Neural progenitor cell (in vitro differentiated cells): ENCODE measurements at regions not wholly inside any gene's neighbourhood (a gene's known extent, or its start where the extent isn't known, plus 50 kb on each side); places are given as distances from the start of the nearest gene placed in this dataset.

Source experiments
- DNase-seq: peaks from one replicate; pipeline ENCODE4 v3.0.0-alpha.2; 2016; ENCODE audit warnings: low spot score
- H2AFZ ChIP-seq: fragments of 200-600 bp; sonication (generic); replicated peaks from 2 replicates; pipeline ENCODE4 v1.6.1; 2016; ENCODE audit warnings: antibody characterized with exemption
- H3F3A ChIP-seq: fragments of 200-600 bp; sonication (generic); 2 replicates; pipeline ENCODE4 v1.6.1; 2016; ENCODE audit warnings: antibody characterized with exemption, low read depth
- H3K27ac ChIP-seq: fragments of 200-600 bp; sonication (generic); 2 replicates; pipeline ENCODE4 v1.5.1; 2016; ENCODE audit warnings: mild to moderate bottlenecking
- H3K27me3 ChIP-seq: fragments of 200-600 bp; sonication (generic); 2 replicates; pipeline ENCODE4 v1.6.1; 2016; ENCODE audit warnings: mild to moderate bottlenecking, moderate library complexity
- H3K36me3 ChIP-seq: fragments of 200-600 bp; sonication (generic); 2 replicates; pipeline ENCODE4 v1.5.1; 2016
- H3K4me1 ChIP-seq: fragments of 200-600 bp; sonication (generic); 2 replicates; pipeline ENCODE4 v1.6.1; 2016; ENCODE audit warnings: mixed run types
- H3K4me2 ChIP-seq: fragments of 200-600 bp; sonication (generic); 2 replicates; pipeline ENCODE4 v1.6.1; 2016
- H3K4me3 ChIP-seq: fragments of 200-600 bp; sonication (generic); 2 replicates; pipeline ENCODE4 v1.5.1; 2016
- H3K79me2 ChIP-seq: fragments of 200-600 bp; sonication (generic); 2 replicates; pipeline ENCODE4 v1.6.1; 2016; ENCODE audit warnings: low read depth
- H3K9ac ChIP-seq: fragments of 200-600 bp; sonication (generic); 2 replicates; pipeline ENCODE4 v1.6.1; 2016
- H3K9me3 ChIP-seq: fragments of 200-600 bp; sonication (generic); 2 replicates; pipeline ENCODE4 v1.5.1; 2016; ENCODE audit warnings: low read depth
- H4K20me1 ChIP-seq: fragments of 200-600 bp; sonication (generic); 2 replicates; pipeline ENCODE4 v1.6.1; 2016; ENCODE audit warnings: low read depth
- H3K27ac Mint-ChIP-seq: 3 replicates; pipeline ENCODE4 v1.8.0; 2021; ENCODE audit warnings: mixed read lengths
- H3K27me3 Mint-ChIP-seq: 2 replicates; pipeline ENCODE4 v1.8.0; 2022; ENCODE audit warnings: low read depth, mild to moderate bottlenecking, inconsistent platforms, moderate library complexity, mixed read lengths; ENCODE audit not compliant: insufficient read depth
- H3K36me3 Mint-ChIP-seq: 3 replicates; pipeline ENCODE4 v1.8.0; 2021; ENCODE audit warnings: mixed read lengths
- H3K4me1 Mint-ChIP-seq: 3 replicates; pipeline ENCODE4 v1.8.0; 2021; ENCODE audit warnings: mixed read lengths
- H3K4me3 Mint-ChIP-seq: 3 replicates; pipeline ENCODE4 v1.8.0; 2021; ENCODE audit warnings: mild to moderate bottlenecking, moderate library complexity, mixed read lengths
- H3K9me3 Mint-ChIP-seq: 3 replicates; pipeline ENCODE4 v1.8.0; 2020; ENCODE audit warnings: mixed read lengths
- EZH2 ChIP-seq: fragments of 200-600 bp; sonication (generic); IDR thresholded peaks from 2 replicates; pipeline ENCODE4 v1.6.1; 2017; ENCODE audit warnings: antibody characterized with exemption, mild to moderate bottlenecking, moderate library complexity
- EZH2phosphoT487 ChIP-seq: fragments of 200-600 bp; sonication (generic); IDR thresholded peaks from 2 replicates; pipeline ENCODE4 v1.6.1; 2017; ENCODE audit warnings: antibody characterized with exemption
- TF ChIP-seq, protein P1 (sequence below): fragments of 200-600 bp; sonication (generic); IDR thresholded peaks from 2 replicates; pipeline ENCODE4 v1.5.1; 2017; ENCODE audit warnings: antibody characterized with exemption, mild to moderate bottlenecking

- TF ChIP-seq EZH2phosphoT487 (no peak), EZH2 (no peak)
- TF ChIP-seq, protein P1, sequence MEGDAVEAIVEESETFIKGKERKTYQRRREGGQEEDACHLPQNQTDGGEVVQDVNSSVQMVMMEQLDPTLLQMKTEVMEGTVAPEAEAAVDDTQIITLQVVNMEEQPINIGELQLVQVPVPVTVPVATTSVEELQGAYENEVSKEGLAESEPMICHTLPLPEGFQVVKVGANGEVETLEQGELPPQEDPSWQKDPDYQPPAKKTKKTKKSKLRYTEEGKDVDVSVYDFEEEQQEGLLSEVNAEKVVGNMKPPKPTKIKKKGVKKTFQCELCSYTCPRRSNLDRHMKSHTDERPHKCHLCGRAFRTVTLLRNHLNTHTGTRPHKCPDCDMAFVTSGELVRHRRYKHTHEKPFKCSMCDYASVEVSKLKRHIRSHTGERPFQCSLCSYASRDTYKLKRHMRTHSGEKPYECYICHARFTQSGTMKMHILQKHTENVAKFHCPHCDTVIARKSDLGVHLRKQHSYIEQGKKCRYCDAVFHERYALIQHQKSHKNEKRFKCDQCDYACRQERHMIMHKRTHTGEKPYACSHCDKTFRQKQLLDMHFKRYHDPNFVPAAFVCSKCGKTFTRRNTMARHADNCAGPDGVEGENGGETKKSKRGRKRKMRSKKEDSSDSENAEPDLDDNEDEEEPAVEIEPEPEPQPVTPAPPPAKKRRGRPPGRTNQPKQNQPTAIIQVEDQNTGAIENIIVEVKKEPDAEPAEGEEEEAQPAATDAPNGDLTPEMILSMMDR, result no peak
- Histone ChIP-seq H3K9ac (no peak overlapping the region), H3K9me3 (no peaks in the 10 kb centered on the region), H3K4me1 (peaks cover 9% of the 10 kb centered on the region), H2AFZ (no peak overlapping the region), H3K79me2 (no peaks in the 10 kb centered on the region), H3K4me2 (no peak overlapping the region), H3K36me3 (no peaks in the 10 kb centered on the region), H4K20me1 (no peaks in the 10 kb centered on the region), H3F3A (no peaks in the 10 kb centered on the region), H3K27me3 (no peaks in the 10 kb centered on the region), H3K27ac (no peak overlapping the region), H3K4me3 (no peak overlapping the region)
- H3K4me3 Mint-ChIP-seq, result no peak overlapping the region
- peaks cover 10% of the 10 kb centered on the region for H3K27me3 Mint-ChIP-seq
- DNase-seq, result no peak
- peak overlapping the region; percentile 78 for H3K27ac Mint-ChIP-seq
- H3K36me3 Mint-ChIP-seq, result no peaks in the 10 kb centered on the region
- H3K4me1 Mint-ChIP-seq, result peaks cover 46% of the 10 kb centered on the region
- peaks cover 5% of the 10 kb centered on the region for H3K9me3 Mint-ChIP-seq
Observed at GRCh38 chr22:47847131-47847890, 1084.9 kb downstream of the TBC1D22A start.

GRCh38 chr22:47846206-47846605 is 1083.8 kb downstream of the TBC1D22A start:
- Mint-ChIP-seq H3K9me3 (peaks cover 5% of the 10 kb centered on the region), H3K4me1 (peaks cover 37% of the 10 kb centered on the region), H3K27ac (peak overlapping the region; percentile 35), H3K36me3 (no peaks in the 10 kb centered on the region), H3K4me3 (no peak overlapping the region), H3K27me3 (peaks cover 8% of the 10 kb centered on the region)
- Histone ChIP-seq H3K4me3 (no peak overlapping the region), H2AFZ (no peak overlapping the region), H3K4me1 (peaks cover 9% of the 10 kb centered on the region), H4K20me1 (no peaks in the 10 kb centered on the region), H3K79me2 (no peaks in the 10 kb centered on the region), H3K27ac (no peak overlapping the region), H3K36me3 (no peaks in the 10 kb centered on the region), H3F3A (no peaks in the 10 kb centered on the region), H3K4me2 (no peak overlapping the region), H3K9me3 (no peaks in the 10 kb centered on the region), H3K9ac (no peak overlapping the region), H3K27me3 (no peaks in the 10 kb centered on the region)
- DNase-seq, result no peak
- no peak for TF ChIP-seq EZH2
- TF ChIP-seq, protein P1, result no peak
- TF ChIP-seq EZH2phosphoT487, result no peak

DNA sequence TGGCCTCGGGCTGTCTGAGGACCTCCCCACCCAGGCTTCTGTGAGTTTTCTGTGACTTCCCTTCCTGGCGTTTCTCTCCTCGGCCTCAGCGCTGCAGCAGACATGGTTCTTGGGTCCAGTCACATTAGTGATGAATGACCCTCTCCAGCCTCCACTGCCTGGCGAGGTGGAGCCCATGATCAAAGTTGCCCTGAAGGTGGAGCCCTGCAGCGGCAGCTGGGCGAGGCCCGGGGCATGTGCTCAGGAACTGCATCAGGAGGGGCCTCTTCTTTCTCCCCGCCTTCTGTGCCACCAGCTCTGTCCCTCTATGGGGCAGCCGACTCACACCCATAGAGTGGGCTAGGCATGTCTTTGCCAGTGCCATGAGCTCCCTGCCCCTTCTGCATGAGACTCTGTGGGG is 1079.7 kb downstream of the TBC1D22A start:
- H3F3A ChIP-seq, result no peaks in the 10 kb centered on the region
- H3K36me3 ChIP-seq, result no peaks in the 10 kb centered on the region
- H4K20me1 ChIP-seq, result no peaks in the 10 kb centered on the region
- H3K79me2 ChIP-seq, result no peaks in the 10 kb centered on the region
- H3K4me2 ChIP-seq, result no peak overlapping the region
- H3K27me3 ChIP-seq, result no peaks in the 10 kb centered on the region
- H3K9me3 ChIP-seq, result no peaks in the 10 kb centered on the region
- no peaks in the 10 kb centered on the region for H3K4me1 ChIP-seq
- Mint-ChIP-seq H3K9me3 (peaks cover 4% of the 10 kb centered on the region), H3K27ac (no peak overlapping the region), H3K36me3 (no peaks in the 10 kb centered on the region), H3K4me1 (peaks cover 7% of the 10 kb centered on the region), H3K4me3 (no peak overlapping the region), H3K27me3 (peaks cover 10% of the 10 kb centered on the region)
- no peak overlapping the region for H3K4me3 ChIP-seq
- H2AFZ ChIP-seq, result no peak overlapping the region
- H3K9ac ChIP-seq, result no peak overlapping the region
- TF ChIP-seq, protein P1, result no peak
- no peak for TF ChIP-seq EZH2
- TF ChIP-seq EZH2phosphoT487, result no peak
- DNase-seq, result no peak
- H3K27ac ChIP-seq, result no peak overlapping the region
